T-cell (primary cell): ENCODE measurements at regions not wholly inside any gene's neighbourhood (a gene's known extent, or its start where the extent isn't known, plus 50 kb on each side); places are given as distances from the start of the nearest gene placed in this dataset.

Experiments used
- ATAC-seq, 4 experiments: fragments of 200-7000 bp in 3 of 4; fragments of 150-1000 bp in 1 of 4; cut with Tn5 transposase; replicated peaks in 1 of 4; 1 replicate in 3 of 4; 2 replicates in 1 of 4; pipeline ENCODE4 v1.10.0; 2021; ENCODE audit warnings: moderate library complexity in 3 of 4, mild to moderate bottlenecking in 2 of 4, moderate number of reproducible peaks in 1 of 4
- CTCF ChIA-PET, 2 donors: fragments of 300-600 bp; sonication (Branson Sonifier 250); formaldehyde crosslinking; loops; one replicate each; lab custom pipeline; 2022; ENCODE audit warnings: antibody characterized with exemption in 2 of 2; lab: Charles Lee
- POLR2A ChIA-PET, 2 donors: fragments of 300-600 bp; sonication (Branson Sonifier 250); formaldehyde crosslinking; loops; one replicate each; lab custom pipeline; 2022; ENCODE audit warnings: antibody characterized with exemption in 2 of 2; lab: Charles Lee
- DNase-seq, 35 experiments: peaks; one replicate each; pipeline versions ENCODE4 v3.0.0 to v3.0.0-alpha.2; 2013 to 2023
- H3K27ac ChIP-seq: one replicate; pipeline ENCODE4 v1.5.1; 2013; ENCODE audit warnings: low read length
- H3K27me3 ChIP-seq, 2 experiments: replicated peaks in 1 of 2; 1 replicate in 1 of 2; 2 replicates in 1 of 2; pipeline versions ENCODE4 v1.6.1 to v1.7.0; 2013; ENCODE audit warnings: low read length in 1 of 2, mixed read lengths in 1 of 2; ENCODE audit not compliant: control insufficient read depth in 2 of 2, insufficient read depth in 2 of 2; ENCODE audit errors: extremely low read depth in 1 of 2
- H3K36me3 ChIP-seq, 2 donors: 1 replicate in 1 of 2; 2 replicates in 1 of 2; pipeline versions ENCODE4 v1.6.1 to v1.7.0; 2013; ENCODE audit warnings: low read length in 1 of 2; ENCODE audit not compliant: control insufficient read depth in 2 of 2, insufficient read depth in 1 of 2; ENCODE audit errors: extremely low read depth in 1 of 2
- H3K4me1 ChIP-seq, 2 experiments: 1 replicate in 1 of 2; 2 replicates in 1 of 2; pipeline versions ENCODE4 v1.6.1 to v1.7.0; 2013; ENCODE audit warnings: low read length in 2 of 2, mixed read lengths in 1 of 2; ENCODE audit not compliant: insufficient read depth in 2 of 2, control insufficient read depth in 1 of 2; ENCODE audit errors: extremely low read depth in 1 of 2
- H3K4me3 ChIP-seq, 2 donors: 1 replicate in 1 of 2; 2 replicates in 1 of 2; pipeline versions ENCODE4 v1.5.1 to v1.7.0; 2013; ENCODE audit warnings: mild to moderate bottlenecking in 2 of 2, low read length in 1 of 2, moderate library complexity in 1 of 2; ENCODE audit not compliant: control insufficient read depth in 1 of 2; ENCODE audit errors: extremely low read depth in 1 of 2
- H3K9me3 ChIP-seq: 2 replicates; pipeline ENCODE4 v1.7.0; 2013
- H3K27ac Mint-ChIP-seq, 2 donors: one replicate each; pipeline ENCODE4 v1.8.0; 2020 to 2021; ENCODE audit warnings: mild to moderate bottlenecking in 2 of 2, mixed read lengths in 2 of 2
- H3K27me3 Mint-ChIP-seq, 2 donors: one replicate each; pipeline ENCODE4 v1.8.0; 2021 to 2022; ENCODE audit warnings: mixed read lengths in 2 of 2
- H3K36me3 Mint-ChIP-seq: one replicate; pipeline ENCODE4 v1.8.0; 2021; ENCODE audit warnings: mixed read lengths
- H3K4me1 Mint-ChIP-seq, 3 donors: one replicate each; pipeline ENCODE4 v1.8.0; 2020 to 2022; ENCODE audit warnings: mixed read lengths in 3 of 3, mild to moderate bottlenecking in 1 of 3
- H3K4me3 Mint-ChIP-seq, 3 donors: one replicate each; pipeline ENCODE4 v1.8.0; 2020 to 2022; ENCODE audit warnings: mild to moderate bottlenecking in 3 of 3, mixed read lengths in 3 of 3, moderate library complexity in 3 of 3
- H3K9me3 Mint-ChIP-seq, 3 donors: one replicate each; pipeline ENCODE4 v1.8.0; 2020 to 2022; ENCODE audit warnings: mixed read lengths in 3 of 3
- WGBS: methylation state at CpG from one replicate; pipeline ENCODE4 v1.1.5; 2013; ENCODE audit warnings: missing lambda C conversion rate; ENCODE audit not compliant: insufficient coverage; 5-methylcytosine and 5-hydroxymethylcytosine counted together

DNA sequence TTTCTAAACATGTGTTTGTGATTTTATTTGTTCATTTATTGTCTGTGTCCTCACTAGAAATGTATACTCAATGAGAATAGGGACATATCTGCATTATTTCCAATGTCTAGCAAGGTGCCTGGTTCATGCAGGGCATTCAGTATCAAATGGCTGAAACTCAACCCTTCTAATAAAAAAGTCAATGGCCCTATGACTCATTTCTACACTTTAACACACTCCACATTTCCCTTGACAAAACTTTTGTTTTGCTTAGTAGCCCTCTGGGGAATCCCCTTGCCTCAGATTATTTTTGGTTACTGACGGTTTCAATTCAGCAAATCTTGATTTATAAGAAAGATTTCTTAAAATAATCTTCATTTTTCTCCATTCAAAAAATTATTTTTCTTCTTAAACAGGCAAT is 206.0 kb upstream of the DMRTA1 start:
- H3K4me3 ChIP-seq: no peak overlapping the region
- no peaks in the 10 kb centered on the region for H3K27me3 Mint-ChIP-seq
- ATAC-seq (peak in 1 of 4 experiments; percentile 44), DNase-seq (peak in 1 of 35 experiments; percentile 12)
- H3K4me1 ChIP-seq: no peaks in the 10 kb centered on the region
- H3K9me3 ChIP-seq: no peaks in the 10 kb centered on the region
- no peak overlapping the region for H3K27ac Mint-ChIP-seq
- H3K27ac ChIP-seq: no peak overlapping the region
- WGBS: no CpG with 5 or more reads among the region's 1 CpG
- H3K4me3 Mint-ChIP-seq: no peak overlapping the region
- ChIA-PET CTCF (no interaction called here), POLR2A (no interaction called here)
- H3K36me3 Mint-ChIP-seq: no peaks in the 10 kb centered on the region
- H3K4me1 Mint-ChIP-seq: peaks cover 19 to 30% (median 28%) of the 10 kb centered on the region in 3 donors
- H3K27me3 ChIP-seq: no peaks in the 10 kb centered on the region
- H3K9me3 Mint-ChIP-seq: no peaks in the 10 kb centered on the region
- H3K36me3 ChIP-seq: no peaks in the 10 kb centered on the region

DNA sequence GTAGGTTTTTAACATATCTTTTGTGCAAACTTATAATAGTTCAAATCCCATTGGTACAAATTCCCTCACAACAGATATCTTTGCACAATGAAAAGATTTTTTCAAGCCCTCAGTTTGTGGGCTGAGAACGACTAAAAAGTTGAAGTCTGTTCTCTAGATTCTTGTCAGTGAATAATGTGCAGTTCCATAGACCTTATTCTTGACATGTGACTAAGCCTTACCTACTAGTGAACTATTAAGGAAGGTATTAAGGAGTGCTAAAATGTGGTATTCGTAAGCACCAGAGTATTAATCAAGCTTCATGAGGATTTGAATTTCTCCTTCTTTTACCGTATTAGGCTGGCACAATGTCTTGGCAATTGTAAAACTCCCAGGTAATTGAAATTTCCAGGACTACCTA is 205.6 kb upstream of the DMRTA1 start:
- CTCF ChIA-PET: no interaction called here
- Histone ChIP-seq H3K36me3 (no peaks in the 10 kb centered on the region), H3K4me1 (no peaks in the 10 kb centered on the region), H3K4me3 (no peak overlapping the region), H3K9me3 (no peaks in the 10 kb centered on the region), H3K27me3 (no peaks in the 10 kb centered on the region), H3K27ac (no peak overlapping the region)
- peaks cover 19 to 30% (median 30%) of the 10 kb centered on the region in 3 donors for H3K4me1 Mint-ChIP-seq
- no peak overlapping the region for H3K27ac Mint-ChIP-seq
- POLR2A ChIA-PET: no interaction called here
- no peak overlapping the region for H3K4me3 Mint-ChIP-seq
- H3K36me3 Mint-ChIP-seq: no peaks in the 10 kb centered on the region
- 100% methylated on average over 1 of the region's 3 CpGs for WGBS
- ATAC-seq (no peak), DNase-seq (no peak)
- H3K27me3 Mint-ChIP-seq: no peaks in the 10 kb centered on the region
- no peaks in the 10 kb centered on the region for H3K9me3 Mint-ChIP-seq

- H3K27me3 ChIP-seq: no peaks in the 10 kb centered on the region
- H3K4me1 Mint-ChIP-seq: peaks cover 19 to 30% (median 30%) of the 10 kb centered on the region in 3 donors
- ChIA-PET CTCF (no interaction called here), POLR2A (no interaction called here)
- no peak overlapping the region for H3K4me3 Mint-ChIP-seq
- H3K36me3 Mint-ChIP-seq: no peaks in the 10 kb centered on the region
- H3K36me3 ChIP-seq: no peaks in the 10 kb centered on the region
- H3K4me3 ChIP-seq: no peak overlapping the region
- H3K27ac Mint-ChIP-seq: no peak overlapping the region
- H3K9me3 ChIP-seq: no peaks in the 10 kb centered on the region
- DNase-seq (no peak), ATAC-seq (no peak)
- H3K9me3 Mint-ChIP-seq: no peaks in the 10 kb centered on the region
- no peak overlapping the region for H3K27ac ChIP-seq
- no peaks in the 10 kb centered on the region for H3K4me1 ChIP-seq
- no peaks in the 10 kb centered on the region for H3K27me3 Mint-ChIP-seq
Observed at GRCh38 chr9:22241611-22242010, 205.0 kb upstream of the DMRTA1 start.

GRCh38 chr9:22244139-22245011 is 202.2 kb upstream of the DMRTA1 start:
- Mint-ChIP-seq H3K4me1 (peaks cover 4 to 13% (median 10%) of the 10 kb centered on the region in 3 donors), H3K27ac (no peak overlapping the region), H3K36me3 (no peaks in the 10 kb centered on the region), H3K4me3 (no peak overlapping the region), H3K9me3 (peaks cover 0 to 4% (median 0%) of the 10 kb centered on the region in 3 donors), H3K27me3 (peaks cover 5 to 15% of the 10 kb centered on the region in 2 donors)
- Histone ChIP-seq H3K4me3 (no peak overlapping the region), H3K4me1 (no peaks in the 10 kb centered on the region), H3K27ac (no peak overlapping the region), H3K9me3 (no peaks in the 10 kb centered on the region), H3K36me3 (no peaks in the 10 kb centered on the region), H3K27me3 (no peaks in the 10 kb centered on the region)
- 41% methylated on average over 3 of the region's 9 CpGs for WGBS
- peak in 4 of 35 experiments; percentile 8 to 52 (median 17) for DNase-seq
- POLR2A ChIA-PET: interaction anchor here in 1 of 2 donors (0.7 to 1.1 kb wide), 2 partner anchors 182 to 204 kb away, joined by 8 to 11 read pairs; no protein-coding TSS in a partner anchor
- CTCF ChIA-PET: interaction anchor here (0.5 to 2.1 kb wide), 14 partner anchors 18 to 668 kb away, joined by 3 to 8 read pairs (median 4); no protein-coding TSS in a partner anchor
- ATAC-seq: peak in 2 of 4 experiments; percentile 45 to 82

GRCh38 chr9:22255337-22255736 is 191.3 kb upstream of the DMRTA1 start:
- no peaks in the 10 kb centered on the region for H3K4me1 Mint-ChIP-seq
- H3K27me3 Mint-ChIP-seq: peaks cover 22 to 25% of the 10 kb centered on the region in 2 donors
- ChIA-PET CTCF (no interaction called here), POLR2A (no interaction called here)
- no peaks in the 10 kb centered on the region for H3K9me3 ChIP-seq
- H3K4me1 ChIP-seq: no peaks in the 10 kb centered on the region
- DNase-seq (no peak), ATAC-seq (no peak)
- H3K27ac Mint-ChIP-seq: no peak overlapping the region
- H3K27ac ChIP-seq: no peak overlapping the region
- no CpG with 5 or more reads among the region's 1 CpG for WGBS
- peaks cover 4 to 32% (median 24%) of the 10 kb centered on the region in 3 donors for H3K9me3 Mint-ChIP-seq
- H3K27me3 ChIP-seq: peaks cover 0 to 19% of the 10 kb centered on the region in 2 experiments
- no peak overlapping the region for H3K4me3 Mint-ChIP-seq
- peaks cover 4% of the 10 kb centered on the region for H3K36me3 Mint-ChIP-seq
- no peak overlapping the region for H3K4me3 ChIP-seq
- no peaks in the 10 kb centered on the region for H3K36me3 ChIP-seq

GRCh38 chr9:22256381-22256780 is 190.2 kb upstream of the DMRTA1 start:
- ATAC-seq (no peak), DNase-seq (no peak)
- CTCF ChIA-PET: no interaction called here
- Histone ChIP-seq H3K27me3 (peaks cover 0 to 14% of the 10 kb centered on the region in 2 experiments), H3K4me1 (no peaks in the 10 kb centered on the region), H3K27ac (no peak overlapping the region), H3K9me3 (no peaks in the 10 kb centered on the region), H3K4me3 (no peak overlapping the region), H3K36me3 (no peaks in the 10 kb centered on the region)
- Mint-ChIP-seq H3K27ac (no peak overlapping the region), H3K4me3 (no peak overlapping the region), H3K27me3 (peaks cover 15 to 23% of the 10 kb centered on the region in 2 donors), H3K4me1 (no peaks in the 10 kb centered on the region), H3K9me3 (peaks cover 4 to 25% (median 24%) of the 10 kb centered on the region in 3 donors), H3K36me3 (peaks cover 4% of the 10 kb centered on the region)
- POLR2A ChIA-PET: interaction anchor here in 1 of 2 donors (0.6 kb wide), 1 partner anchor 282 kb away, joined by 3 read pairs; no protein-coding TSS in a partner anchor
- WGBS: 73% methylated on average over 2 of the region's 3 CpGs
